HG03342 (cell line): ENCODE measurements at regions not wholly inside any gene's neighbourhood (a gene's known extent, or its start where the extent isn't known, plus 50 kb on each side); places are given as distances from the start of the nearest gene placed in this dataset.
"Not testable (repeated sequence)": the region's sequence is repeated elsewhere in the genome, so short reads cannot be mapped to it uniquely, and the experiment has no call there.

Experiments
- ATAC-seq: cut with Tn5 transposase; IDR thresholded peaks from one replicate; pipeline ENCODE4 v1.9.1; 2021; ENCODE audit warnings: mild to moderate bottlenecking, moderate library complexity; ENCODE audit not compliant: unreplicated experiment

DNA sequence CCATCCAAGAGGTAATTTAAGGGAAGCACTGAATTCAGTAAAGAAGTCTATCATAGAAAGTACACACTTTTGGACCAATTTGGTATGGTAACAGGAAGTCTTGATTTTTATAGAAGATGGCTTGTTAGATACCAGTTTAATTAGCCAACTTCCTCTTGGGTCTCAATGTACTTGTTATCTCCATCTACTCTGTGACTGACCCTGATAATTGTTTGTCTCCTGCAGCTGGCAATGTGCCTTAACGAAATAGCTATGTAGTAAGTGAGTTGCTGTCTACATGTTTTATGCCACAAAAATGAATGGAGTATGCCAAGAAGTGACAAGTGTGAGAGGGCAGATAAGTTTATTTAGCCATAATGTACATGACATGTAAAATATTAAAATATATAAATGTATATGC, 410.5 kb upstream of the MAN1A1 start:
- no peak for ATAC-seq

DNA sequence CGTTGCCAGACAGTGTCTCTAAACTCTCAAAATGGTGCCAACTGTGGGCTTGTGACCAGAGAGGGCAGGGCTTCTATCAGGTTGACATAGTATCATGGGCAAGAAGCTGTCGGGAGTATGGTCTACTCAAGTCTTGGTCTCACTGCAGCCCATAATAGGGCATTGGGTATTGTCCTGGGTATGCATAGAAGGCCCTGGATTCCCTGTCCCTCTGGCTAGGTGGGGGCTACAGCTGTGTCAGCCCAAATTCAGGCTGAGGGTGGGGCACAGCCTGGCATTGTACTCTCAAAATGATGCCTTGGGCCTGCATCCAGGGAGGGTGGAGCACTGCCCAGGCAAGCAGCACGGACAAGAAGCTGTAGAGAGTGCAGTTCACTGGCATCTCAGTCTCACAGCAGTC, 408.8 kb upstream of the MAN1A1 start:
- no peak for ATAC-seq

DNA sequence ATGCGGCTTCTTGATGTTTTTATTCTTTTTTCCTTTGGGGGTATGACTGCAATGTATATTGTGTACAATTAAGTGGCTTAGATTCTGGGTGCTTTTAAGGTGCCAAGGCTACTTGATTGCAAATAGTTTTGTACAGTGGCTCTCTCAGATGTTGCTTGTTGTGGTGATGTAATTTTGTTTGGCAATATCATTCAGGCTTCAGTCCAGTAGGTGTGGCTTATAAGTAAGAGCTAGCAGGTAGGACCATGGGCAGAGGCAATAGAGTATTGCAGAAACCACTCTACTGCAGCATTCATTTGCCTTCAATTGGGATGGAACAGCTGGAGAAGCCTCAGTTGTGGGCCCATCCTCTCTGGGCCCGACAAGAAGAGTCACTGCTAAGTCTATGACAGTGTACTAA, 407.9 kb upstream of the MAN1A1 start:
- ATAC-seq = no peak

DNA sequence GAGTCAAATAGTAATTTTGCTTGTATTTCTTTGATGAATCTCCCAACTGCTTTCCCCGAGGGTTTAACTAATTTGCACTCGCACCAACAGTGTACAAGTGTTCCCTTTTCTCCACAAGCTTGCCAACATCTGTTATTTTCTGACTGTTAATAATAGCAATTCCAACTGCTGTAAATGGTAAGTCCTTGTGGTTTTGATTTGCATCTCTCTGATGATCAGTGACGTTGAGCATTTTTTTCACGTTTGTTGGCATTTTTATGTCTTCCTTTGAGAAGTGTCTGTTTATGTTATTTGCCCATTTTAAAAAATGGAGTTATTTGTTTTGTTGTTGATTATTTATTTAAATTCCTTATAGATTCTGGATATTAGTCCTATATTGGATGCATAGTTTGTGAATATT, 399.8 kb upstream of the MAN1A1 start:
- ATAC-seq = no peak

DNA sequence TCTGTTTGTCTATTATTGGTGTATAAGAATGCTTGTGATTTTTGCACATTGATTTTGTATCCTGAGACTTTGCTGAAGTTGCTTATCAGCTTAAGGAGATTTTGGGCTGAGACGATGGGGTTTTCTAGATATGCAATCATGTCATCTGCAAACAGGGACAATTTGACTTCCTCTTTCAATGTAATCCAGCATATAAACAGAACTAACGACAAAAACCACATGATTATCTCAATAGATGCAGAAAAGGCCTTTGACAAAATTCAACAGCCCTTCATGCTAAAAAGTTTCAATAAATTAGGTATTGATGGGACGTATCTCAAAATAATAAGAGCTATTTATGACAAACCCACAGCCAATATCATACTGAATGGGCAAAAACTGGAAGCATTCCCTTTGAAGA, 399.0 kb upstream of the MAN1A1 start:
- not testable (repeated sequence) for ATAC-seq

DNA sequence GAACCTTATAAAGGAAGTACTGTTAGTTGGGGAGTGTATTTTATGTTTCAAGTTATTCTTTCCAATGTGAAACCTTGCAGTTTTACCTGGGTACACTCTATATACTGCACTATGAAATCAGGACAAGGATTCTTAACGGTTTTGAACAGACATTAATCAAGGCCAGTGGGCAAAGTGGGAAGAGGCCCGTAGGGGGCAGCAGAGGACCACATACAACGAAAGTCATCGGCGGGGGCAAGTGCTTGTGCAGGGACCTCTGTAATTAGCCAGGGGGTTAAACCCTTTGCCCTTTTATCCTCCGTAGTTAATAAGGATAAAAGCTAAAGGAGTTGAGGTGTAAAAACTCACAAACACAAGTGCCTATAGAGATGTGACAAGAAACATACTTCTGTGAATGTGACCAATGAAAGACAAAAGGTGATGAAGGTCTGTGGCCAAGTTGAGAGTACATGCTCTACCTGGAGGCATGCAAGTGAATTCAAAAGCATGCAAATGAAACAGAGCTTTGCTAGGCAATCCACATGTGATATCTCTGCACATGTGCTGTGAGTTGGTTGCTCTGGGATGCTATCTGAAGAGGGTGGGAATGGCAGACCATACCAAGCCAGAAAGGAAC, 392.7 kb upstream of the MAN1A1 start:
- ATAC-seq = peak; percentile 89

DNA sequence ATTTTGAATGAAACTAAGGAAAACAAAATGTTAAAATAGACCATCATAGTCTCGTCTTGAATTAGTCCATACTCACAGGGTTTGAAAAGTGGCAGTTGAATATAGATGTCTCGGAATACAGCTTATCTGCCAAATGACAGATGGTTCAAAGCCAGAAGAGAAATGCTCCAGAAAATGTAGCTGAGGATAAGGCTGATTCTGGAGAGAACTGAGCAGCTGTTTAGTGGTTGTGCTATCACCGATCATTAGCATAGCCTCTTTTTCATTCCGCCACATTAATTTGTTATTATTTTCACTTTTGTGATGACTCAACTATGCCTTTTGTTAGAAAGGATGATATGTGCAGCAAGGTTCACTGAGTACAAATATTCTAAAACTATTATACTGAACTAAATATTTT, 390.2 kb upstream of the MAN1A1 start:
- ATAC-seq = no peak

DNA sequence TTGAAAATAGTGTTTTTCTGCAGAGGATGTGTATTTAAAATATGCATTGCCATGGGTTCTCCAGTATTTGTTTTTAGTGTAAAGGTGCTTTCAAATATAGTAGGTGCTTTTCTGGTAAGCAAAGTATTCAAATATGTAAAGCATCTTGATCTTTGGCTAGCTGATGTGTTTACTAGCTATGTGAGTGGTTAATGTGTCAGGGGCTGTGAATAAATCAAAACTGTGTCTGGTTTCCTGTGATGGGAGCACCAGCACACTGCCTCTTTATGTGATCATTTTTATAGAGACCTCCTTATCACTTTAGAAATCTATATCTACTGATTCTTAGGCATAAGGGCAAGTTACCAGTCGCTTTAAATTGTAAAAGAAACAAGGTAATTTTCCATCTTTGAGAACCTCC, 388.9 kb upstream of the MAN1A1 start:
- no peak for ATAC-seq

DNA sequence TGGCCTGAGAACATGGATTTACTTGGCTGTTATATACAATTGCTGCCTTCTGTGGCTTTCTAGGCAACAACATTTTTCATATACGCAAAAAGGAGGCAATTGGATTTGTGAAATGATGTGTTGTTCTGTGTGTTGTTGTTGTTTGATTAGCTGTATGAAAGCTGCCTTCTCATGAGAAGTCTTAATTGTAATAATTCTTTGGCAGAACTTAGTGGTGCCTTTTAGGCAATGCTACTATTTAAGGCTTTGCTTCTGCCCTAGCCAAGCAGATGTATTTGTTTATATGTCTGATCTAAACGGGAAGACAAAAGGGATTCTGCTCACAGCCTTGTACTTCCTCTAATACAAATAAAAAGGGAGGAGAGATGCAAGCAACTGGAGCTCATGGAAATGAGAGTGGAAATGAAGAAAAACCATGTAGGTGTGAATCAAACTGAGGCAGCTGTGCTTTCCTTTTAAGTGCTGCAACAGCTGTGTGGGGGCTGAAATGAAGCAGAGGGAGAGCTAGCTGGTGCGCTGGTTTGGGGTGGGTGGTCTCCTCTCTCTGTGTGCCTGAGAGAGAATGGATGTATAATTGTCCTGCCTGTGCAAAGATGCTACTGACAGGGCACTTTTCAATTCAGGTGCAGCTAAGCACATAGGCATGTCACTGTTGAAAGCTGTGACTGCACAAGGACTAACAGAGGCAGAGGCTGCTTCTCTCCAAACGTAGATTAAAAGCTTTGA, 386.9 kb upstream of the MAN1A1 start:
- no peak for ATAC-seq

DNA sequence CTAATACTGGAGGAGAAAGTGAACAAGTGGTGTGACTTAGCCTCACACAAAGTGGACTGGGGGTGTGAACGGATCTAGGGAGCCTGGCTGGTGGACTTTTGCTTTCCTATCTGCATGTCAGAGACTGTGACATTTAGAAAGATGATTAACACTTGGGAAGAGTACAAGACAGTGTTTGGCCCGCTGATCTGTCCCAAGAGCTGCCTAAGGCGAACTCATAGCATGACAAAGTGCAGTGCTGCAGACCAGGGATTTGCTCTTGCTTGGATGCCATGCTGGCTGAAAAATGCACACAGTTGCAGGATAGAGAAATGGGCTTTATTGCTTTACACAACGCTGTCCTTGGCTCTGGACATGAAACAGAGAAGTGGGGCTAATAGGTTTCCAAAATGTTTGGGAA, 386.0 kb upstream of the MAN1A1 start:
- ATAC-seq = no peak

DNA sequence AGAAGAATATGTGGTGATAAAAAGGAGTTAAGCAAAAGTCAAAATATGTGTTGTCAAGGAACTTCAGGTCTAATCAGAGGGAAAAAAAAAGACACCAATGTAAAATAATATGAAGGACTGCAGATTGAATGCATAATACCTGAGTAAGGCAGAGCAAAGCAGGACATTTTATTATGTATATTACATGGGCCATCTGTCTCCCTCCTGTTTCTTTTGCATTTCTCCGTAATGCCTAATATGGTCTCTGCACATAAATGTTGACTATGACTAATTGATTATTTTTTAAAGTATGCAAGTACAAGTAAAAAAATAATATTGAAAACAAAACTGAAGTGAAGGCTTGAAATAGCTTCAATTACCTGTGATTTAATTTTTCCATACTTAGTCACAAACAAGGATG, 384.7 kb upstream of the MAN1A1 start:
- ATAC-seq = no peak

DNA sequence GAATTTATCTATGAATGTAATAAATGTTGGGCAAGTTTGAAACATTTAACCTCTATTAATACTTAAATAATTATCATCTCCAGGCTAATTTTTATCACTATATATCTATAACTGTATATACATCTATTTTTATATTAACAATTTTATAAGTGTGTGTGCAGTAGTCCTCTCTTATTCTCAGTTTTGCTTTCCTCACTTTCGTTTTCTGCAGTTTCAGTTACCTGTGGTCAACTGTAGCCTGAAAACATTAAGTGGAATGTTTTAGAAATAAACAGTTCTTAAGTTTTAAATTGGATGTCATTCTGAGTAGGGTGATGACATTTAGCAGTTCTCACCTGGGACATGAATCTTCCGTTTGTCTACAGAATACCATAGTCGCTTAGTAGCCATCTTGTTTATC, 379.4 kb upstream of the MAN1A1 start:
- ATAC-seq = peak; percentile 81

DNA sequence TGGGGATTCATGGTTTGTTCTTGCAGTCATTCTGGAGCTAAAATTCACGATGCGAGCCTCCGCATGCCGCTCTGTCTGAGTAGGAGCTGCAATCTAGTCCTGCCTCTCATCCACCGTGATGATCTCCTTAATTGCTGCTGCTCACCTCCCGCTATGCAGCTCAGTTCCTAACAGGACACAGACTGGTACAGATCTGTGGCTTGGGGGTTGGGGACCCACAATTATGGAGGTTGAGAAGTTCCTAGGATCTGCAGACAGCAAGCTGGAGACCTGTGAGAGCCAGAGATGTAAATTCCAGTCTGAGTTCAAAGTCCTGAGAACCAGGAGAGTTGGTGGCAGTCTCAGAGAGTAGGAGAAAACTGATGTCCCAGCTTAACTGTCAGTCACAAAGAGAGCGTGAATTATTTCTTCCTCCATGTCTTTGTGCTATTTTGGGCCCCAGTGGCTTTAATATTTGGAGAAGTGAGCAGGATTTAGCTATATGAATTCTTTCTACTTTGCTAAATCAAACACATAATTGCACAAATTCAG, 378.7 kb upstream of the MAN1A1 start:
- no peak for ATAC-seq

DNA sequence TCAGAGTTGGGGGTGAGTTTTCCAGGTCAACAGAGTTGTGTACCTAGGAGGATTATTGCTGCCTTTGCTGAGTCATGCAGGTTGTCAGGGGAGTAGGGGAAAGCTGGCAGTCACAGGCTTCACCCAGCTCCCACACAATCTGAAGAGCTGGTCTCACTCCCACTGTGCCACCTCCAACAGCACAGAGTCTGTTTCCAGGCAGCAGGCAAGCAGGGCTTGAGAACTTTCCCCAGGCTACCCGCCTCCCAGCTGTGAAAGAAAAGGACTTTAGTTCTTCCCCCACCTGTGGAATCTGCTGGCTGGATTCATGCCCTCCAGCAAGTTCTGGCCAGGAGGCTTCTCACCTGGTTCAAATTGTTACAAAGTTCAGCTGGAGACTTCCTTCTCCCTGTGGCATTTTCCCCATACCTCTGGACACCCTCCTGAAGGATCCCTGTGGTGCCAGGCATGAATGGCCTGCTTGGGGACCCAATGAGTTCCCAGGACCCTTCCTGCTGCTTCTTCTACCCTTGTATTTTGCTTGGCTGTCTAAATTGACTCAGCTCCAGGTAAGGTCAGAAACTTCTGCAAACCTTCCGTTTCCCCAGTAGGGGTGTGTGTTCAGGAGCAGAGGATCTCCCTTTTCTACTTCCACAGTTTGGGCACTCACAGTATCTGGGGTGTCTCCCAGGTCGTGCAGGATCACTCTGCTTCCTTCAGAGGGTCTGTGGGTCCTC, 378.1 kb upstream of the MAN1A1 start:
- ATAC-seq = no peak

DNA sequence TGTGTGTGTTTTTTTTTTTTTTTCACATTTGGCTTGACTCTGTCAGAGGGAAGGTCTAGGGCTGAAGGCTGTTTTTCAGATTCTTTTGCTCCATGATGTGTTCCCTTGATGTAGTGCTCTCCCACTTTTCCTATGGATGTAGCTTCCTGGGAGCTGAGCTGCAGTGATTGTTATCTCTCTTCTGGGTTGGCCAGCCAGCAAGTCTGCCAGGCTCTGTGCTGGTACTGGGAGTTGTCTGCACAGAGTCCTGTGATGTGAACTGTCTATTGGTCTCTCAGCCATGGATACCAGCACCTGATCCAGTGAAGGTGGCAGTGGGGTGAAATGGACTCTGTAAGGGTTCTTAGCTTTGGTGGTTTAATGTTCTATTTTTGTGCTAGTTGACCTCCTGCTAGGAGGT, 377.4 kb upstream of the MAN1A1 start:
- not testable (repeated sequence) for ATAC-seq

DNA sequence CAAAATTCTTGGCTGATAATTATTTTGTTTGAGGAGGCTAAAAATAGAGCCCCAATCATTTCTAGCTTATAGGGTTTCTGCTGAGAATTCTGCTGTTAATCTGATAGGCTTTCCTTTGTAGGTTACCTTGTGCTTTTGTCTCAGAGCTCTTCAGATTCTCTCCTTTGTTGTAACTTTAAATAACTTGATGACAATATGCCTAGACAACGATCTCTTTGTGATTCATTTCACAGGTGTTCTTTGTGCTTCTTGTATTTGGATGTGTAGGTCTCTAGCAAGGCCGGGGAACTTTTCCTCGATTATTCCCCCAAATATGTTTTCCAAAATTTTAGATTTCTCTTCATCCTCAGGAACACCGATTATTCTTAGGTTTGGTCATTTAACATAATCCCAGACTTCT, 376.5 kb upstream of the MAN1A1 start:
- ATAC-seq = no peak

DNA sequence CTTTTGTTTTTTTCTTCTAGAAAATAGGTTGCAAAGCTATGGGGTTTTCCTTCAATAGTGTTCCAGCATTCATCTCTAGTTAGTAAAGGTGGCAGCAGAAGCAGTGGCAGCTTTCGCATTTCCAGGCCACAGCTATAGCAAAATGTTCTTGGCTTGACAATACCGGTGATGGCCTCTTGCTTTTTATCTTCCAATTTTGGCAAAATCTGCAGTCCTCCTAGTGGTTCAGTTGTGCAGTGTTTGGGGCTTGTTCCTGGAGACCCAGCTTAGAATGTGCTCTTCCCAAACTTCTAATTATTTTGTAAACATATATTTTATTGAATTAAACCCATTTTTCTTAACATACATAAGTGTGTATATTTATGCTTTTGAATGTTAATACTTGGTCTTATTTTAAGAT, 370.6 kb upstream of the MAN1A1 start:
- ATAC-seq = peak; percentile 68

DNA sequence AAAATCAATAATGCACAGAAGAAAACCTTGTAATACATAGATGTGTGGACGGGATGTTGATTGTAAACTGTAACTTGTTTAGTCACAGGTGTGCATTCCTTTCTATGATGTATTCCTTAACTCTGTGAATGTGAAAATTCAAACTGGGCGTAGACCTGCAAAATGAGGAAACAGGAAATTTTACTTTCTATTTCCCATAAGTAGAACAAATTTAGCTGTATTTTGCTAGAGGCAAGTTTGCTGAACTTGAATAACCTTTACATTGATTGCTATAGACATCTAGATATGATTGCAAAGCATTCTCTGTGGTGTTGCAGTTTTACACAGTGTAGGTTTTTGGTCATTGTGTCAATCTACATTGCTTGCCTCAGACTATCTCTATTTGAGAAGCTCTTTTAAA, 368.4 kb upstream of the MAN1A1 start:
- ATAC-seq = no peak

DNA sequence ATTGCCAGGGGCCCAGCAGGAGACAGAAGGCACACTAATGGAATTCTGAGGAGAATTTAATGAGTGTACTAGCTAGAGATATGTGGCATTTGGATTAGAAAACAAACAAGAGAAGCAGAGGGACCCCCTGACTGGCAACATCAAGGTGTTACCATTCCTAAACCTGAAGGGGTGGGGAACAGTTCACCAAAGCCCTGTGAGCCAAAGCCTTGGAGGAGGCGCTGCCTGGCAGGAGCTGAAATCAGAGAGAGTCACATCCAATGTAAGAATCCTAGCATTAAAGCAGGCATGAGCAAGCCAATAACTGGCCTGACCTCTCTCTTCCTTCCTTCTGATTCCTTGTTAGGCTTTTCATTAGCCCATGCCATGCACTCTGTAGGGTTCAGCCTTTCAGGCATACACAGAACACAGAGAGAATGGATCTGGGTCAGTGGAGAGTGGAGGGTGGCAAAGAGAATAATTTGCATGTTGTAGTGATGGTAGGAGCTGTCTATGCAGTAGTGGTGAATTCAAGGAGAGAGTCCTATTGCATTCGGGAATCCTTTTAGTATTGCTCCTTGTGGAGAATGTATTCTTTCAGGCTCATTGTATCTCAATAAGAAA, 367.2 kb upstream of the MAN1A1 start:
- no peak for ATAC-seq

DNA sequence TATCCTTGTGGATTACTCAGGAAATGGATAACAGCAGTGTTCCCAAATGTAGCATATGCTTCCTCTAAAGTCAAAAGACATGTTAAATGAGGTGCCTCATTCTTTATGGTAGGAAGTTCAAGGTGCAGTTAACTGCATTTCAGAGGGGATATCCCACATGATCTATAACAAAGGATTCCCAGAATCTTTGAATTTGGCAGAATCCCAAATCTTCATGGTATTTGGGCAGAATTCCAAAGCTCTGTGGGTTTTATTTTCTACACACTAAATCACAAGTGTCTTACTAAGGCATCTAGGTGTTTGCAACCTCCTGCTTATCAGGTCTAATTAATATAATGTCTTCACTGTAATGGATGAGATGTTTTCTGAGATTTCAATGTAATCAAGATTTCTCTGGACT, 364.3 kb upstream of the MAN1A1 start:
- ATAC-seq = no peak

DNA sequence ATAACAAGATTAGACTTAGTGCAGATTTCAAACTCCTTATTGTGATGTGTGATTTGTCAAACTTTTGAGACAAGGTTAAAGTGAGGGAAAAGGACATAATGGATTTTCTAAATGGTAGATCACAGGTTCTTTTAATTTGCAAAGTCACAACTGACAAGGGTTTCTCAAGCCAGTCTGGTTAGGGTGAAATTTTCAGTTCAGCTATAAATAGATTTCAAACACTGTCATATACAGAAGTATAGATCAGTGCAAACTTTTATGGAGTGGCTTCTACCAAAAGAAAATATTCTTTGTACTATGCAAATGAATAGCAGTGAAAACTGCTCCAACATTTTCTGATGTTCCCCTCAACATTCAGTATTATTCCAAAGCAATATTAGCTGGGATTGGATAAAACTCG, 337.1 kb upstream of the MAN1A1 start:
- no peak for ATAC-seq

DNA sequence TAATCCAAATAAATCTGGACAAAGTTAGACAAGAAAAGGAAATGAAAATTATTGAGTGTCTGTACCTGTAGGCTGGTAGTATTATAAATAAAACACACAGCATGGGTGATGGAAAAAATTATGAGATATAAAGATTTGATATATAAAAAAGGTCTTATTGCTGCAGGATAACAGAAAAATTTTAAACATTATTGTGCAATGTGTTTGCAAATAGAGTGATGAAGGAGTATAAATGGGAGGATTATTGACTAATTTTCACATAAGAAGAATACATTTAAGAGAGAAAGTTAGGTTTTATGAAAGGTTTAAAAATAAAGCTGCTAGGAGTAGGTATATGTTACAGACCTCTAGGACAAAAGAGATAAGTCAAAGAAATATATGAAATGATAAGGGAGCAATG, 336.7 kb upstream of the MAN1A1 start:
- no peak for ATAC-seq
